ENCODE measurements at regions not wholly inside any gene's neighbourhood (a gene's known extent, or its start where the extent isn't known, plus 50 kb on each side); places are given as distances from the start of the nearest gene placed in this dataset.

GRCh38 chr16:61057635-61058034 is 978.6 kb downstream of the CDH8 start:
- TF ChIP-seq CTCF (IDR thresholded peaks at IDR 0.05; ENCODE audit: poor library complexity) (no peak), EZH2 (IDR thresholded peaks at IDR 0.05; ENCODE audit: borderline replicate concordance) (no peak), EZH2phosphoT487 (IDR thresholded peaks at IDR 0.05; ENCODE audit: low read depth, severe bottlenecking, unreplicated experiment) (no peak)

Measured in hepatocyte (in vitro differentiated cells).